Neural progenitor cell (in vitro differentiated cells): ENCODE measurements at regions not wholly inside any gene's neighbourhood (a gene's known extent, or its start where the extent isn't known, plus 50 kb on each side); places are given as distances from the start of the nearest gene placed in this dataset.

ENCODE experiments used
- DNase-seq: peaks from one replicate; pipeline ENCODE4 v3.0.0-alpha.2; 2016; ENCODE audit warnings: low spot score
- H2AFZ ChIP-seq: fragments of 200-600 bp; sonication (generic); replicated peaks from 2 replicates; pipeline ENCODE4 v1.6.1; 2016; ENCODE audit warnings: antibody characterized with exemption
- H3F3A ChIP-seq: fragments of 200-600 bp; sonication (generic); 2 replicates; pipeline ENCODE4 v1.6.1; 2016; ENCODE audit warnings: antibody characterized with exemption, low read depth
- H3K27ac ChIP-seq: fragments of 200-600 bp; sonication (generic); 2 replicates; pipeline ENCODE4 v1.5.1; 2016; ENCODE audit warnings: mild to moderate bottlenecking
- H3K27me3 ChIP-seq: fragments of 200-600 bp; sonication (generic); 2 replicates; pipeline ENCODE4 v1.6.1; 2016; ENCODE audit warnings: mild to moderate bottlenecking, moderate library complexity
- H3K36me3 ChIP-seq: fragments of 200-600 bp; sonication (generic); 2 replicates; pipeline ENCODE4 v1.5.1; 2016
- H3K4me1 ChIP-seq: fragments of 200-600 bp; sonication (generic); 2 replicates; pipeline ENCODE4 v1.6.1; 2016; ENCODE audit warnings: mixed run types
- H3K4me2 ChIP-seq: fragments of 200-600 bp; sonication (generic); 2 replicates; pipeline ENCODE4 v1.6.1; 2016
- H3K4me3 ChIP-seq: fragments of 200-600 bp; sonication (generic); 2 replicates; pipeline ENCODE4 v1.5.1; 2016
- H3K79me2 ChIP-seq: fragments of 200-600 bp; sonication (generic); 2 replicates; pipeline ENCODE4 v1.6.1; 2016; ENCODE audit warnings: low read depth
- H3K9ac ChIP-seq: fragments of 200-600 bp; sonication (generic); 2 replicates; pipeline ENCODE4 v1.6.1; 2016
- H3K9me3 ChIP-seq: fragments of 200-600 bp; sonication (generic); 2 replicates; pipeline ENCODE4 v1.5.1; 2016; ENCODE audit warnings: low read depth
- H4K20me1 ChIP-seq: fragments of 200-600 bp; sonication (generic); 2 replicates; pipeline ENCODE4 v1.6.1; 2016; ENCODE audit warnings: low read depth
- H3K27ac Mint-ChIP-seq: 3 replicates; pipeline ENCODE4 v1.8.0; 2021; ENCODE audit warnings: mixed read lengths
- H3K27me3 Mint-ChIP-seq: 2 replicates; pipeline ENCODE4 v1.8.0; 2022; ENCODE audit warnings: low read depth, mild to moderate bottlenecking, inconsistent platforms, moderate library complexity, mixed read lengths; ENCODE audit not compliant: insufficient read depth
- H3K36me3 Mint-ChIP-seq: 3 replicates; pipeline ENCODE4 v1.8.0; 2021; ENCODE audit warnings: mixed read lengths
- H3K4me1 Mint-ChIP-seq: 3 replicates; pipeline ENCODE4 v1.8.0; 2021; ENCODE audit warnings: mixed read lengths
- H3K4me3 Mint-ChIP-seq: 3 replicates; pipeline ENCODE4 v1.8.0; 2021; ENCODE audit warnings: mild to moderate bottlenecking, moderate library complexity, mixed read lengths
- H3K9me3 Mint-ChIP-seq: 3 replicates; pipeline ENCODE4 v1.8.0; 2020; ENCODE audit warnings: mixed read lengths
- EZH2 ChIP-seq: fragments of 200-600 bp; sonication (generic); IDR thresholded peaks from 2 replicates; pipeline ENCODE4 v1.6.1; 2017; ENCODE audit warnings: antibody characterized with exemption, mild to moderate bottlenecking, moderate library complexity
- EZH2phosphoT487 ChIP-seq: fragments of 200-600 bp; sonication (generic); IDR thresholded peaks from 2 replicates; pipeline ENCODE4 v1.6.1; 2017; ENCODE audit warnings: antibody characterized with exemption
- TF ChIP-seq, protein P1 (sequence below): fragments of 200-600 bp; sonication (generic); IDR thresholded peaks from 2 replicates; pipeline ENCODE4 v1.5.1; 2017; ENCODE audit warnings: antibody characterized with exemption, mild to moderate bottlenecking

DNA sequence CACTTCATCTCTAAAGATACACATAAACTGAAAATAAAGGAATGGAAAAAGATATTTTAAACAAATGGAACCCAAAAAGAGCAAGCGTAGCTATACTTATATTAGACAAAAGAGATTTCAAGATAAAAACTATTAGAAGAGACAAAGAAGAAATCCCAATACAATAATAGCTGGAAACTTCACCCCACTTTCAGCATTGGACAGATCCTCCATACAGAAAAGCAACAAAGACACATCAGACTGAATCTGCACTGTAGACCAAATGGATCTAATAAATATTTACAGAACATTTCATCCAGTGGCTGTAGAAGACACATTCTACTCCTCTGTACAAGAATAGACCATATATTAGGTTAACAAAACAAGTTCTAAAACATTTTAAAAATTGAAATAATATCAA lies 117.6 kb upstream of the PDE3A start:
- Histone ChIP-seq H3K27ac (no peak overlapping the region), H3F3A (no peaks in the 10 kb centered on the region), H3K36me3 (no peaks in the 10 kb centered on the region), H2AFZ (no peak overlapping the region), H3K9me3 (no peaks in the 10 kb centered on the region), H3K4me3 (no peak overlapping the region), H3K4me2 (no peak overlapping the region), H3K4me1 (no peaks in the 10 kb centered on the region), H3K9ac (no peak overlapping the region), H3K79me2 (no peaks in the 10 kb centered on the region), H4K20me1 (no peaks in the 10 kb centered on the region), H3K27me3 (no peaks in the 10 kb centered on the region)
- Mint-ChIP-seq H3K36me3 (no peaks in the 10 kb centered on the region), H3K27me3 (peaks cover 2% of the 10 kb centered on the region), H3K27ac (no peak overlapping the region), H3K4me1 (no peaks in the 10 kb centered on the region), H3K4me3 (no peak overlapping the region), H3K9me3 (peaks cover 20% of the 10 kb centered on the region)
- DNase-seq: no peak
- TF ChIP-seq EZH2 (no peak), EZH2phosphoT487 (no peak)
- TF ChIP-seq, protein P1, sequence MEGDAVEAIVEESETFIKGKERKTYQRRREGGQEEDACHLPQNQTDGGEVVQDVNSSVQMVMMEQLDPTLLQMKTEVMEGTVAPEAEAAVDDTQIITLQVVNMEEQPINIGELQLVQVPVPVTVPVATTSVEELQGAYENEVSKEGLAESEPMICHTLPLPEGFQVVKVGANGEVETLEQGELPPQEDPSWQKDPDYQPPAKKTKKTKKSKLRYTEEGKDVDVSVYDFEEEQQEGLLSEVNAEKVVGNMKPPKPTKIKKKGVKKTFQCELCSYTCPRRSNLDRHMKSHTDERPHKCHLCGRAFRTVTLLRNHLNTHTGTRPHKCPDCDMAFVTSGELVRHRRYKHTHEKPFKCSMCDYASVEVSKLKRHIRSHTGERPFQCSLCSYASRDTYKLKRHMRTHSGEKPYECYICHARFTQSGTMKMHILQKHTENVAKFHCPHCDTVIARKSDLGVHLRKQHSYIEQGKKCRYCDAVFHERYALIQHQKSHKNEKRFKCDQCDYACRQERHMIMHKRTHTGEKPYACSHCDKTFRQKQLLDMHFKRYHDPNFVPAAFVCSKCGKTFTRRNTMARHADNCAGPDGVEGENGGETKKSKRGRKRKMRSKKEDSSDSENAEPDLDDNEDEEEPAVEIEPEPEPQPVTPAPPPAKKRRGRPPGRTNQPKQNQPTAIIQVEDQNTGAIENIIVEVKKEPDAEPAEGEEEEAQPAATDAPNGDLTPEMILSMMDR: no peak

DNA sequence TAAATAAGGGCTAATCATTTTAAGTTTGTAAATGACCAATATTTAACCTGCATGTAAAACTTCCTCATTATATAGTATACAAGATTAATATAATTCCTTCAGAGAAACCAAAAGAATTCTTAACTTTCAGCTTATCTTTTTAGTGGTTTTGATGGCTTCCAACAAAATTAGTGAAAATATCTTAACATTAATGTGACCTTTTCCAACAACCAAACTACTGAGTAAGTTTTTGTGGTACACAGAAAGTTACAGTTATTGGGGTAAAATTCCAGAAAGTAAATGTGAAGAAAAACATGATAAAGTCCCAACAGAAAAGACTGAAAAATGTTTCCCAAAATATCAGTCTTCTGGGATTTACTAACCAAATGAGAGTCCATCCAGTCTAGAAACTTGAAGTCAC lies 111.0 kb upstream of the PDE3A start:
- Histone ChIP-seq H3K4me1 (peaks cover 4% of the 10 kb centered on the region), H3F3A (no peaks in the 10 kb centered on the region), H2AFZ (no peak overlapping the region), H4K20me1 (no peaks in the 10 kb centered on the region), H3K4me3 (no peak overlapping the region), H3K36me3 (no peaks in the 10 kb centered on the region), H3K27ac (no peak overlapping the region), H3K9me3 (no peaks in the 10 kb centered on the region), H3K79me2 (no peaks in the 10 kb centered on the region), H3K4me2 (no peak overlapping the region), H3K9ac (no peak overlapping the region), H3K27me3 (no peaks in the 10 kb centered on the region)
- Mint-ChIP-seq H3K27me3 (peaks cover 2% of the 10 kb centered on the region), H3K4me3 (no peak overlapping the region), H3K4me1 (peaks cover 4% of the 10 kb centered on the region), H3K9me3 (no peaks in the 10 kb centered on the region), H3K36me3 (no peaks in the 10 kb centered on the region), H3K27ac (no peak overlapping the region)
- TF ChIP-seq EZH2 (no peak), EZH2phosphoT487 (no peak)
- TF ChIP-seq, protein P1: no peak
- no peak for DNase-seq

DNA sequence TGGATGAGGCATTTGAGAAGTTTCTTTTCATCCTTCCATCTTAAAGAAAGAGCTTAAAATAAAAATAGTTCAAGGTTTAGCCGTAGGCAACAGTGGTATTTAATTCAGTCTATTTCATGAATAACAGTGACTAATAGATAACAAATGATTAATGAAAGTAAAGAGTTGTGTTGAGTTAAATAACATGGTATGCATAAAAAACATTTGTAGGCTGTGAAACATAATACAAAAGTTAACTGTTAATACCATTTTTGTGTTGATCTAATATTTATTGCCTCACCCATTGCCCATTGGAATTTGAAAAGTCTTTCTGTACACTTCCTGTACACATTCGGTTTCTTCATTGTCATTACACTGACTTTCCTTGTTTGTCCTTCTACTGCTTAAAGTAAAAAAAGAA lies 108.6 kb upstream of the PDE3A start:
- Histone ChIP-seq H3F3A (peaks cover 10% of the 10 kb centered on the region), H3K27ac (no peak overlapping the region), H3K4me1 (peaks cover 26% of the 10 kb centered on the region), H3K9me3 (no peaks in the 10 kb centered on the region), H3K79me2 (no peaks in the 10 kb centered on the region), H4K20me1 (no peaks in the 10 kb centered on the region), H3K4me2 (no peak overlapping the region), H3K27me3 (no peaks in the 10 kb centered on the region), H3K9ac (no peak overlapping the region), H2AFZ (no peak overlapping the region), H3K4me3 (no peak overlapping the region), H3K36me3 (no peaks in the 10 kb centered on the region)
- Mint-ChIP-seq H3K4me3 (no peak overlapping the region), H3K9me3 (no peaks in the 10 kb centered on the region), H3K27ac (no peak overlapping the region), H3K27me3 (peaks cover 2% of the 10 kb centered on the region), H3K36me3 (no peaks in the 10 kb centered on the region), H3K4me1 (peaks cover 19% of the 10 kb centered on the region)
- TF ChIP-seq EZH2 (no peak), EZH2phosphoT487 (no peak)
- TF ChIP-seq, protein P1: no peak
- no peak for DNase-seq
